Pons (tissue), 1 donor: ENCODE measurements at regions not wholly inside any gene's neighbourhood (a gene's known extent, or its start where the extent isn't known, plus 50 kb on each side); places are given as distances from the start of the nearest gene placed in this dataset.

Experiments
- DNase-seq: peaks from one replicate; pipeline ENCODE4 v3.0.0-alpha.2; 2016; ENCODE audit warnings: low spot score

DNA sequence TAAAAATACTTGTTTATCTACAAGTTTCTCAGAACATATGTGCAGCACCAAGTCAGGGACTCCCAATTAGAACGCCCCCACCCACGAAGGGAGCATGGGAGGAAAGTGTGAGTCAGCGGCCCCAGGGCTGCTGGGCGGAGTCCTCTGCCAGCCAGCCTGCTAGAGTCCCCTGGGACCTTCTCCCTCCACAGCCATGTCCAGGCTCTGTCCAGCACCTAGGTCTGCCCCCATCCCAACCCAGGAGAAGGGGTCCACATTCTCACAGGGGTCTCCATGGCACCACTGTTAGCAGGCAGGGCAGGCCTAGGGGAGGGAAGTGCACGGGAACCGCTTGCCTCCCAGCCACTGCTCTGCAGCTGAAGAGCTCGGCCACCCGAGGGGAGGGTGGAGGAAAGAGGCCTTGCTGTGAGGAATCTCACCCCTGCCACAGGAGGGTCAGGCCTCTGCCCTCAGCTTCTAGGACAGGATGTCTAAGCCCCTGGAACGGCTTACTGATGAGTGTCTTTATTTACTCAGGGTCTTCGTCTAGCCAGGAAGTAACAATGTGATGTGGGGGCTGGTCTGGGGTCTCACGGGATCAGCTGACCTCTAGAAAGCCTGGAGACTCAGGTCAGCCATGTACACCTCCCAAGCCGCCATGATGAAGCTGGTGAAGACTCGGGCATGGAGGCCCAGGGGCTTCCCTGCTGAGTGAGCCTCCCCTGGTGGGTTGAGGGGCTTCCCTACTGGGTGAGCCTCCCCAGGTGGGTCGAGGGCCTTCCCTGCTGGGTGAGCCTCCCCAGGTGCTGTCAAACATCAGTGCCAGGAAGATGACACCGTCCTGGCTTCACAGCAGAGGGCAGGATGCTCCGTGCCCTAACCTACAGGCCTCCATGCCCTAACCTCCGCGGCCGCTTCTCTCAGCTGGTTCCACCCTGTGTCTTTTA, 190.3 kb downstream of the RBFOX3 start:
- DNase-seq: no peak

- no peak for DNase-seq
These were observed 193.3 kb downstream of the RBFOX3 start for GRCh38 chr17:79417476-79417988.

GRCh38 chr17:79415909-79416308, 194.9 kb downstream of the RBFOX3 start:
- no peak for DNase-seq

DNA sequence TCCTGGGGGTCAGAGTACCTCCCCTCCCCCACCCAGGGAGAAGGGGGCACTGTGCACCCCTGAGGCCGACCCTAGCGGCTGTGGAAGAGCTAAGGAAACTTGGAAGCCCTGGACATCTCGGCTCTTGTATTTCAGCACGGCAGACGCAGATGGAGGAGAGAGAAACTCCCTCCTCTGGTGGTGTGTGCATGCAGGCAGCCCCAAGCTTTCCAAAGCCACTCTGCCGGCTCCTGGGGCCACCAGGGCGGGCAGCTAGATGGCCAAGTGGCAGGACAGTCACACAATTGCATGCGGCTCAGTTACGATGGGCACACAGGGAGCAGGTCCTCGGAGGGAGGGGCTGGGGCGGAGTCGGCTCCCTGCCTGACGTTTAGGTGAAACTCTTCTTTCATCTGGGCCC, 195.5 kb downstream of the RBFOX3 start:
- no peak for DNase-seq

GRCh38 chr17:79414793-79415211, 196.0 kb downstream of the RBFOX3 start:
- no peak for DNase-seq

DNA sequence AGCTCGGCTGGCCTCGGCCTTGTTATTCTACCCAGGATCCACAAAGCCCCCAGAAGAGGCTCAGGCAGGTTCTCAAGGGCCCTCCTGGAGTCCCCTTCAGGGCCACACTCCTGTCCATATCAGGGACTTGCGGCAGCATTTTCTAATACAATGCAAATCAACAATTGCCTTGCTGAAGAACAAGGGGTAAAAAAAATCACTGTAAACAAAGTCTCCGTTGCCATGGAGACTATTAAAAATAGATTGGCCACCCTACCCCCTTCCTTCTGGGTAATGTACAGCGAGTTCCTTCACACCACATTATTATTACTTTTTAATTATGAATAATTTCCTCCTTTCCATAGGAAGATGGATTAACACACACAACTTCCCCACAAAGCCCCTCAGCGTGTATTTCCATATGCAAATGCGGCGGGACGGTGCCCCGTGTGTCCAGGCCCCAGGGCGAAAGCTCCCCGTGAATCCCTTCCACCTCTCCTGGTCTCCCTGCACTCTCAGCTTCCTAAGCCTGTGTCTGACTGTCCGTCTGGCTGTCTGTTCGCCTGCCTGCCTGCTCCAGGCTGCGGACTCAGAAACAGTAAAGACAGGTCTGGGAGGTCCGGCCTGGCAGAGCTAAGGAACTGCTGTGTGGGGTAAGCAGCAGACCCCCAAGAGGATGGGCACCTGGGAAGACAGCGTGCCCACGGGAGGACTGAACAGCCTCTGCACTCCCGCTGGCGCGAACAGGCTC, 196.6 kb downstream of the RBFOX3 start:
- DNase-seq: no peak

DNA sequence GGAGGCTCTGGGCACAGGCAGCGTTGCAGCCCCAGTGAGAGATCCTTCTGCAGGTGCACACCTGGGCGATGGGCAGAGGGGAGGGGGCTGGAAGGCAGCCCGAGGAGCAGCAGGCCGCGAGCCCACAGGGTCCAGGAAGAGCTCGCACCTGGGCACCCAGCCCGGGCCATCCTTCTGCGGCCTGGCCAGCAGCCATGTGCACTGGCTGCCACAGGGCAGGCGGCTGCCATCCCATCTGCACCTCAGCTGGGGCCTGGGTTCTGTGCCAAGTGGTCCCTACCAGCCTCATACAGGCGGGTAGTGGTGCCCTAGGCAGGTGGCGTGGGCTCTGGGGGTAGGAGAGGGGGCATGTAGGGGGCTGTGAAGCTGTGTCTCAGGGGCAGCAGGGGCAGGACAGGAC, 197.2 kb downstream of the RBFOX3 start:
- DNase-seq: no peak

GRCh38 chr17:79412886-79413390, 197.9 kb downstream of the RBFOX3 start:
- no peak for DNase-seq

- DNase-seq: no peak
These were observed 198.7 kb downstream of the RBFOX3 start for GRCh38 chr17:79412110-79412509.

GRCh38 chr17:79411419-79411818, 199.4 kb downstream of the RBFOX3 start:
- DNase-seq: no peak

DNA sequence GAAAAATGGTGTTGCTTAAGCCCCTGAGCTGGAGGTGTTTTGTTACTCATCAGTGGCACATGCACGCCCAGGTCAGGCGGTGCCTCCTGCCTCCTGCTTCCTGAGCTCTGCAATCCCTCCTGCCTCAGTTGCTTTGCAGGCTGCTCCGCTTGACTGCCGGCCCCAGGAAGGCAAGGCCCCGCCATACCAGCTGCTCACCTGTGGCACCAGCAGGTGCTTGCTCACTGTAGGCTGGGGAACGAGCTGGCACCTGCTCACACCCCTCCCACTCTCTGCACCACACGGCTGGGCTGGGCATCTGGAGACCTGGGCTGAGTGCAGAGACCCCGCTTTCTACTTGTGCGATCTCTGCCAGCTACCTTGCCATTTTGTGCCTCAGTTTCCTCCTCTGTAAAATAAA, 200.2 kb downstream of the RBFOX3 start:
- DNase-seq: no peak

GRCh38 chr17:79408251-79408650, 202.6 kb downstream of the RBFOX3 start:
- no peak for DNase-seq

- DNase-seq: no peak
These were observed 203.5 kb downstream of the RBFOX3 start for GRCh38 chr17:79407385-79407784.

DNA sequence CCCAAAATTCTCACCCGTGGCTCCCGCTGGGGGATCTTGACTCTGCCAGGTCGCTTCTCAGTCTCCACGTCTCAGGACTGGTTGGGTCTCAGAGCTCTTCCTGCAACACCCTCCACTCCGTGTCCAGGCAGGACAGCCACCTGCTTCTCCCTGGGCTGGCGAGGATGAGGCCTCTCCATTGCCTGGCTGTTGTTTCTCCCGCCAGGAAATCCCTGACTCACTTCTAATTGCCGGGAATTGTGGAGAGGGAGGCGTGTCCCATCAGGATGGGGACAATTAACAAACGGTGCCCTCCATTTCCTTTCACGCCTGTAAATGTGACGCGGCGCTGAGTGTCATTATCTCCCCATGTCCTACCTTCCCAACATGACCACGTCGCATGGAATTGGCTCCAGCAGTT, 204.5 kb downstream of the RBFOX3 start:
- DNase-seq: no peak

DNA sequence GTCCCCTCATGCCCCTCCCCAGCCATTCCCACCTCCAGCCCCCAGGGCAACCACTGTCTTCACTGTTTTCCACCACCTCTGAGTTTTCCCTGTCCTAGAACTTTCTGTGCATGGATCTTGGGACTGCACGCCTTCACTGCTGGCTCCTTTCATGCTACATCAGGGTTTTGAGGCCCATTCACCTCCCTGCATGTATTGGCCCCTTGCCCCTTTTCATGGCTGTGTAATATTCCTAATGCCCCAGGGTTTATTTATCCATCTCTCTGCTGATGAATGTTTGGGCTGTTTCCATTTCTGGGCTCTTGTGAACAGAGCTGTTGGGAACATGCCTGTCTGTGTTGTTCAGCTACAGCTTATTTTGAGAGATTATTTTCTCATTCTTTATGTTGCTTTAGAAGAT, 205.0 kb downstream of the RBFOX3 start:
- DNase-seq: no peak

DNA sequence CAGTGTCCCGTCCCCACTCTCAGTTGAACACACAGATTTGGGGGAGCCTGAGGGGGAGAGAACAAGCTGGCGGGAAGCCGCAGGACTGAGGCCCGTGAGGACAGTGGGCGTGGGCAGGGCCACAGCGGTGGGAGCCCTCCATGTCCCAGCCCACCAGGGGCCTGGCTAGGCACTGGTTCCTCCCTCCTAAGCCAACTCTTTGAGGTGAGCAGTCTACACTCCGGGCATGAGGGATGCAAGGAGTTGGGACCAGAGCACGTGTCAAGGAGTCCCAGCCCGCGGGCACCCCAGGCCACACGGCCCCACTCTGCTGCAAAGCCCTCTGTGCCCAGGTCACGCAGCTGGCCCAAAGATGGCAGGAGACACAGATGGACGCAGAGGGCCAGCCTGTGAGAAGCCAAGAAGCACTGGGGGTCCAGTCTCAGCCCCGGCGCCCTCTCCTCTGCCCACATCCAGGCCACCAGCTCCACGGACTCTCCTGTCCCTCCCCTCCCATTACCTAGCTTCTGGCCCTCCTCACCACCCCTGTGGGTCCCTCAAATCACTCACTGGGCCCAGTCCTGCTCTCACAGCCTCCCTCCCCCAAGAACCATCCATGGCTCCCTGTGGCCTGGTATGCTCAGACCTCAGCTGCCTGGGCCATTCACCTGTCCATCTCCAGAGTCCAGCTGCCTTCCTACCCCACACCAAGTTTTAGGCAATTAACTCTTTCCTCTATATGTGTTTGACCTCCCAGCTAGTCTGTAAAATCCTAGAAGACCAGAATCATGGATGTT, 206.5 kb downstream of the RBFOX3 start:
- DNase-seq: no peak

- no peak for DNase-seq
These were observed 208.9 kb downstream of the RBFOX3 start for GRCh38 chr17:79401704-79402674.

- peak; percentile 22 for DNase-seq
These were observed 209.7 kb downstream of the RBFOX3 start for GRCh38 chr17:79400989-79401703.

- no peak for DNase-seq
These were observed 211.2 kb downstream of the RBFOX3 start for GRCh38 chr17:79399610-79400144.

- no peak for DNase-seq
These were observed 212.4 kb downstream of the RBFOX3 start for GRCh38 chr17:79398441-79398840.
